ENCODE measurements at regions not wholly inside any gene's neighbourhood (a gene's known extent, or its start where the extent isn't known, plus 50 kb on each side); places are given as distances from the start of the nearest gene placed in this dataset.
A peak's percentile ranks its signal among the peaks of the same experiment; 100 is the strongest.
"Not testable (repeated sequence)": the region's sequence is repeated elsewhere in the genome, so short reads cannot be mapped to it uniquely, and the experiment has no call there.

DNA sequence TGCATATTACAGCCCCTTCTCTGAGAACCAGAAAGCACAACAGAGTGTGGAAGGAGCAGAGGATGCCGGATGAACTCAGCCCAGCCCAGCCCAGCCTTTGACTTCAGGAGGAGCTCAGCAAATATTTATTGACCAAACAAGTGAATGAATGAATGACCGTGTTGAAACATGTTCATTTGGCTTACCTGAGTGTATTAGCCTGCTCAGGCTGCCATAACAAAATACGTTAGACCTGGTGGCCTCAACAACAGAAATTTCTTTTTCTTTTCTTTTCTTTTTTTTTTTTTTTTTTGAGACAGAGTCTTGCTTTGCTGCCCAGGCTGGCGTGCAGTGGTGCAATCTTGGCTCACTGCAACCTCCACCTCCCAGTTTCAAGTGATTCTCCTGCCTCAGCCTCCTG lies 164.7 kb downstream of the RGS9 start:
- not testable (repeated sequence) for DNase-seq

GRCh38 chr17:65301184-65301583 lies 164.0 kb downstream of the RGS9 start:
- DNase-seq, result no peak

- DNase-seq, result no peak
These were observed 160.7 kb downstream of the RGS9 start for GRCh38 chr17:65297916-65298315.

DNA sequence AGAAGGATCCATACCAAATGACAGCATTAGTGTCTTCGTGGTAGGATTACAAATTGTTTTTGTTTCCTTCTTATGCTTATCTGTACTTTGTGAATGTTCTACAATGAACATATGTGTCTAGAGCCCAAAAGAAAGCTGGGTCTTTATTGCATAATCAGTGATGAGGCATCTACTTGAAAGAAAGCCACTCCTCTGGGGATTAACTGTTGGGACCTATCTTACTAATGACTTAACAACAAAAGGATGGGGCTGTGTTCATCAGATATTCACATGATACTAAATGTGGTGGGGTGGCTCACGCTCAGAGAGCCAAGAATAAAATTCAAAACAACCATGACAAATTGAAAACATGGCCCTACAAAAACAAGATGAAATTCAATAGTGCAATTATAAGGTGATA lies 160.2 kb downstream of the RGS9 start:
- DNase-seq, result no peak

- peak; percentile 65 for DNase-seq
These were observed 157.1 kb downstream of the RGS9 start for GRCh38 chr17:65294181-65294719.

DNA sequence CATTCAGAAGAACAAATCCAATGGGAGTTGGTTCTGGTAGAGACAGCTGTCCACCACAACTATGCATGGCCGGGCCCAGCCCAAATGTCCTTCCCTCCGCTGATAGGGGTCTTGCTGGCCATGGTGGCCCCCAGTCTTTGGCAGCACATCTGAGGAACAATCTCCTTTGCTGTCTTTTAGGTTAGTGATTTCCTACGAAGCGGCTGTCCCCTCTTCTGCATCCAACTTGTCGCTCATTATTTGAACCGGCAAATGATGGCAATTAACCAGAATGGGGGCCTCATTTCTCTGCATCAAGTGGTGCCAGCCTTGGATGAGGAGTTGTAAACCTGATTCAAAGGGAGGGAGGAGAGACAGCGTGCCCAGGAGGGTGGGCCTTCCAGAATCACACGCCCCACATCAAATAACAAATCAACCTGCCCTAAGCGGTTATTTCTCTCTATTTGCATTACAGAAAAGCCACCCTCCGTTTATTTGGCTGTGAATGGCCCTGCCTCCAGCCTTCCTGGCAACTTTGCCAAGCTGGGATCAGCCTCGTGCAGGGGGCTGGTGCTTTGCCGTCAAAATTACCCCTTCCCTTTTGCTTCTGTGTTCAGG lies 156.5 kb downstream of the RGS9 start:
- no peak for DNase-seq

DNA sequence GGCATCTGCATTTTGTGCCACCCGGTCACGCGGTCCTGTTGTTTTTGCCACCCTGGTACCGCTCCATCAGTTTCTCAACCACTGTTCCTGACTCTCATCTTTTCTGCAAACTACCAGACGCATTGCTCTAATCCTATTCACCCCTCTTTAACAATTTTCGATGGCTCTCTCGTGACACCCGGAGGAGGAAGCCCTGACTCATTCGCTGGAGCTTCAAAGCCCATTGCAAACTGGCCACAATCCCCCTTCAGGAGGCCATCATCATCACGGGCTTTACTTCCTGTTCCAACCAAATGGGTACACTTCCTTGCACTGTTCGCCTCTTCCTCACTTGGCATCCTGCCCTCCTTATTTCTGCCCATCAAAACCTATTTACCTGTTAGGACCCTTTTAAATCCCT lies 155.3 kb downstream of the RGS9 start:
- DNase-seq, result no peak

GRCh38 chr17:65291301-65291700 lies 154.1 kb downstream of the RGS9 start:
- not testable (repeated sequence) for DNase-seq

DNA sequence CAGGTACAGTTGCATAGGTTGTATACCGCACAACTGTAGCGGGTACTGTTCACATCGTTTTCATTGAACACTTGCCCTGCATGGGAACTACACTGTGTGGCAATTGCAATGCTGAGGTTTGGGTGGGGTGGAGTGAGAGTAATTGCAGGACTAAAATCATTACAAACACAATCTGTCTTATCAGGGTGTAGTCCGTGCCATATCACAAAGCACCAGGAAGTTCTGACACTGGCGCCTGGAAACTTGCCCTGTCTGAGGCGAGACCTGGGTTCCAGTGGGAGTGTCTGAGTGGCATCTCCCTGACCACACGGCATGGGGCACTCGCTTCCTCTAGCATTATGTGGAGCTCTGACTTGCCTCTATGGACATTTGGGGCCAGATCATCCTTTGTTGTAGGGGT lies 153.4 kb downstream of the RGS9 start:
- DNase-seq, result no peak

- DNase-seq, result no peak
These were observed 152.9 kb downstream of the RGS9 start for GRCh38 chr17:65290056-65290455.

GRCh38 chr17:65287040-65287439 lies 149.9 kb downstream of the RGS9 start:
- no peak for DNase-seq

DNA sequence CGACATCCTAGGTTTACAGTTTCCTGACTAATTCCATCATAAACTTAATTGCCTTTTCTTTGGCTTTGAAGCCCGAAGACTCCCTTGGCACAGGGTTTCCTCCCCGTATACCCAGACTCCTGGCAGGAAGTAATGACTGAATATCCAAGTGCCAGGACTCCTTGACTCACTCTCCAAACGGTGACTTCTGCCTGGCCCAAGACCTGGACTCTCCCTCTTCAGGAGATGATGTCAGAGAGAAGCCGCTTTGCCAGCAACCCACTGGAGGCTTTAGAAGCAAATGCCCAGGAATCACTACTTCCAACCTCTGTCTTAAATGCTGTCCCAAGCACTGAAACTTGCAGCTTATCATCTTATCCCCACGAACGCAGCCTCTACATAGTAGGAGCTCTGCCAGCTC lies 146.5 kb downstream of the RGS9 start:
- no peak for DNase-seq

- DNase-seq, result no peak
These were observed 142.3 kb downstream of the RGS9 start for GRCh38 chr17:65279456-65279855.

DNA sequence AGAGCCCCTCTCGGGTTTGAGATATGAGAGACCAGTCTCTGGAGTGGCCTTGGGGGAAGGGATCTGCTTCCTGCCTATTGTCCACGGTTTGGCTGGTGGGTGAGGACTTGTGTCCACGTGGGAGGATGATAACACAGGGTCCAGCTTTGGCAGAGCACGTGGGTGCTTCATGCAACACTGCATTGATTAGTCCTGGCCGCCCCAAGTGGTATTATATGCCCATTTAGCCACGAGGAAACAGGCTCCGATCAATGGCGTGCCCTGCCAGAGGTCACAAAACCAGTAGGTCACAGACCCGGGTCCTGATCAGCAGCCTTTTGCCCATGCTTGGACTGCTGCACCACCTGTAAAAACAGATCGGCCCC lies 141.6 kb downstream of the RGS9 start:
- DNase-seq, result no peak

- peak; percentile 19 for DNase-seq
These were observed 141.1 kb downstream of the RGS9 start for GRCh38 chr17:65278050-65278819.

DNA sequence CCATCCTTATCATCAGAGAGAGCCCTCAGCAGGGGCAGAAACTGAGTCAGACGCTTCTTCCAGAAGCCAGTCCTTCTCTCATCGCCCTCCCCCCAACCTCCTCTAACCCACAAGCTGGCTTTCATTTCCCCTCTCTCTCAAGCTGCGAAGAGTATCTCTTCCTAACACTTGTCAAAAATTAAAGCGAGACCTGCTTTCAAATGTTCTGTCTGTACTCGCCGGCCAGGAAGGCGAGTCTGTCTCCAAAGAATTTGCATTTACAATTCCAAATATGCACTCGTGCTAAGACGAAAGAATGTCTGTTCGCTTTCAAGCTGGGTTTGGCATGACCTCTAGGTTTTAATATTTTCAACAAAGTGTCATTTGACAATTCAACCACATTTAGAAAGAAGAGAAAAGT lies 140.4 kb downstream of the RGS9 start:
- DNase-seq, result no peak
